Mesenteric fat pad (tissue), 1 donor: ENCODE measurements at regions not wholly inside any gene's neighbourhood (a gene's known extent, or its start where the extent isn't known, plus 50 kb on each side); places are given as distances from the start of the nearest gene placed in this dataset.
"Not testable (repeated sequence)": the region's sequence is repeated elsewhere in the genome, so short reads cannot be mapped to it uniquely, and the experiment has no call there.

ENCODE experiments used
- DNase-seq: peaks from one replicate; pipeline ENCODE4 v3.0.0-alpha.2; 2020; ENCODE audit warnings: low spot score
- donor health status: DM: yes; HTN: yes; CAD: no.

DNA sequence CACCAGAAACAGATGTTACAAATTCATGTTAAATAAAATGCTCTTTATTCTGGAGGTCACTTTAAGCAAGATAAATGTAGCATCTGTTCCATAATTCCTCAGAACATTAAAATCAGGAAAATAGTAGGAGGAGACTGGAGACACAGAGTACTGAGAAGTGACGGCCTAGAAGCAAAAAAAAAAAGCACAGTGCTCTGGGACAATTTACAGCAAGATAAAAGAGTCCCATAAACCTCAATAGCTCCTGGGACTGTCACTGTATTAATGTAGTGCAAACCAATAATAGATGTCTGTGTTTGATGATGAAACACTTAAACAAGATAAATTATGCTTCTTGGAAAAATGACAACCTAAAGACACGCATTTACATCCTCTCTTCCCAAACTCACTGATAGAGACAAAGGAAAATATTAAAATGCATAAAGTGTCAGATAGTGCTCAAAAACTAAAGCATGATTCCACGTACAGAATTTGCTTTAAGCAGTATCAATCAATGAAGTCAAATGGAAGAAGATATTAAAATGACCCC lies 338.8 kb upstream of the REG3G start:
- no peak for DNase-seq

DNA sequence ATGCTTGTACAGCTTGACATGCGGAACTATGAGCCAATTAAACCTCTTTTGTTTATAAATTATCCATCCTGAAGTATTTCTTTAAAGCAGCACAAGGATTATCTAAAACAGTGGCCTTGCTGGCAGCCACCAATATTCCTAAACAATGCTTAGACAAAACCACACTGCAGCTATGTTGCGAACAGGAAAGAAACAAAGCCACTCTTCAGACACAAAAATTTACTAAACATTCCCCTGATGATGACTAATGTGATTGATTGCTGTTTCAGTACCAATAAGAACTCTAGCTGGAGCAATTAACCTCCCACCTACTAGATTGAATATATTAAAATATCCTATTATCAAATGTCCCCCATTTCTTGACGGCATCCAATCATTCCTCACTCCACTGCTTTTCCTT lies 325.8 kb upstream of the REG3G start:
- no peak for DNase-seq

DNA sequence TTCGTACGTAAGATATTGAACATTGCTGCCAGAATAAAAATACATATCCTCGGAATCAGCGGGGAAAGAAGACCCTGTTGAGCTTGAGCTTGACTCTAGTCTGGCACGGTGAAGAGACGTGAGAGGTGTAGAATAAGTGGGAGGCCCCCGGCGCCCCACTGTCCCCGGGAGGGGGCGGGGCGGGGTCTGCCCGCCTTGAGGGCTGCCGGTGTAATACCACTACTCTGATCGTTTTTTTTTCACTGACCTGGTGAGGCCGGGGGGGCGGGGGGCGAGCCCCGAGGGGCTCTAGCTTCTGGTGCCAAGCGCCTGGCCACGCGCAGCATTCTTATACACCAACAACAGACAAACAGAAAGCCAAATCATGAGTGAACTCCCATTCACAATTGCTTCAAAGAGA lies 324.0 kb upstream of the REG3G start:
- no peak for DNase-seq

DNA sequence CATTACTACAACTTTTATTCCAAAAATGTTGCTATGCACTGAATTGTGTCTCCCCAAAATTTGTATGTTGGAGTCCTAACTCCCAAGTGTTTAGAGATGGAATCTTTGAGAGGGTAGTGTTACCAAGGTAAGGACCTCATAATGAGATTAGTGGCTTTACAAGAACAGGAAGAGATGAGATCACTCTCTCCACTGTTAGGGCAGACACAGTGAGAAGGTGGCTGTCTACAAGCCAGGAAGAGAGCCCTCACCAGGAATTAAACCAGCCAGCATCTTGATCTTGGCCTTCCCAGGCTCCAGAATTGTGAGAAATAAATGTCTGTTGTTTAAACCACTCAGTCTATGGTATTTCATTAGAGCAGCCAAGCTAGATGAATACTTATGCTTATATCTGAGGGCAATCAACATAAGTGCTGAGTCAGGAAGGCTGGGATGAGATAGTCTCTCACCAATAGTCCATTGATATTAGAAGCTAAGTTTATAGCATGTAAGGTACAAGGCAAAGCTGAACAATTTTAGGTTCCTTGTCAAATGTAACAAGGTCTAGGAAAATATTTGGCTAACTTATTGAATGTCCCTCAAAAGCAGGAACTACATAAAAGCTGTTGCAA lies 317.6 kb upstream of the REG3G start:
- DNase-seq, result no peak

DNA sequence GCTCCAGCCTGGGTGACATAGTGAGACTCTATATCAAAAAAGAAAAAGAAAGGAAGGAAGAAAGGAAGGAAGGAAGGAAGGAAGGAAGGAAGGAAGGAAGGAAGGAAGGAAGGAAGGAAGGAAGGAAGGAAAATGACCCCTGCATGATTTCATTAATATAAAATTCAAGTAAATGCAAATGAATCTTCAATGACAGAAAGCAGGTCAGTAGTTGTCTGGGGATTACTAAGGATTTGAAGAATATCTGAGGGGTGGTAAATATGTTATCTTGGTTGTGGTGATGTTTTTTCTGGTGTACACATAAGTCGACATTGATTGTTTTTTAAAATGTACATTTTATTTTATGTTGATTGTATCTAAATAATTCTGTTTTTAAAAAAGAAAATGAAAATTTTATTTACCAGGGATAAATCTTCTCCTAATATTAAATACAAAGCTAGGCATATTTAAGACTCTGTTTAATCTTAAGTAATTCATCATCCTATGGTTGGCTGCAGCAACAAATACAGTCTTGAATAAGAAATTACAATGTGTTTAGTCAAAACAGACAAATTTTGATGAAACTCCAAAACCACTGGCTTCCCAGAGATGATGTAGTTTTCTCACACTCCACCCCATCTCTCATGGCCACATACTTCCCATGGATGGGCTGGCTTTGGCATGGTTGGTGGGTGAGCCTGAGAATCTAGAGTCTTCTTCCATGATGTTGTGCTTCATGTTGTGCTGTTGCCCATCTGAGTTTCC lies 314.7 kb upstream of the REG3G start:
- DNase-seq, result no peak

DNA sequence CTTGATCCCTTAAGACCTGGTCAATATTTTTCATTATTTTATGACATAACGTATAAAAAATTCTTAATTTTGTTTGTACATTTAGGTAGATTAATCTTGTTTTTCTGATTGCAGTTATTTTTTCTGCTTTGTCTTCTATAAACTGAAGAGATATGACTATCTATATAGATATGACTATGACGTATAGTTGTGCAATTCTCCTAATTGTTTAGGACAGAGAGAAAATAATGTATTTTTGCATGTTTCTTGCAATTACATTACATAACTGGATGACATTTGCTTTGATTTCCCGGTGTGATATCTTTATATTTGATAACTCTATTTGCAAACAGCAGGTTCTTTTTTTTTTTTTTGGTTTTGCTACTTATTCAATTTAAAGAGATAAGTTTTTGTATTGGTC lies 310.2 kb upstream of the REG3G start:
- no peak for DNase-seq

DNA sequence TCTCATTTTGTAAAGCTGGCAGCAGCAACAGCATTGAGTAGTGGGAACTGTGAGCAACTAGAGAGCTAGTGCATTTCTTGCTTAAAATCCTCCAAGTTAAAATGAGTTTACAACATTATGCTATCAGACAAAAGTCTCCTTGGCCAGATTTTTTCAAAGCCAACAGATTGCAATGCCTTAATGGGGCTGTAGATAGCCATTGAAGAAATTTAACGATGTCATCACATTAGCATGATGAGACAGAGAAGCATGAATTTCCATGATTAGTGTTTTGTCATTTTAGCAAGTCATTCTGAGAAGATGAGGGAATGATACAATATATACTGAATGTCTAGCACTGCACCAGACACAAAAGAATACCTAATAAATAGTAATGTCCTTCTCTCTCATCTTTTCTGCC lies 307.5 kb upstream of the REG3G start:
- DNase-seq, result no peak

DNA sequence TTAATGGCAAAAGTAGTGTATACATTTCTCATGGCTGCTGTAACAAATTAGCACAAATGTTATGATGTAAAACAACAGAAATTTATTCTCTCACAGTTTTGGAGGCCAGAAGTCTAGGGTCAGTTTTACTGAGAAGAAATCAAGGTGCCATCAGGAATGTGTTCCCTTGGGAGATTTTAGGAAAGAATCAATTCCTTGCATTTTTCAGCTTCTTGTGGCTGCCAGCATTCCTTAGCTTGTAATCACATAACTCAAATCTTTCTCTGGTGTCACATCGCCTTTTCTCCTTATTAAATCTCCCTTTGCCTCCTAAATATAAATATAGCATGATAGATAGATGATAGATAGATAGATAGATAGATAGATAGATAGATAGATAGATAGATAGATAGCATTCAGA lies 307.0 kb upstream of the REG3G start:
- DNase-seq, result no peak

DNA sequence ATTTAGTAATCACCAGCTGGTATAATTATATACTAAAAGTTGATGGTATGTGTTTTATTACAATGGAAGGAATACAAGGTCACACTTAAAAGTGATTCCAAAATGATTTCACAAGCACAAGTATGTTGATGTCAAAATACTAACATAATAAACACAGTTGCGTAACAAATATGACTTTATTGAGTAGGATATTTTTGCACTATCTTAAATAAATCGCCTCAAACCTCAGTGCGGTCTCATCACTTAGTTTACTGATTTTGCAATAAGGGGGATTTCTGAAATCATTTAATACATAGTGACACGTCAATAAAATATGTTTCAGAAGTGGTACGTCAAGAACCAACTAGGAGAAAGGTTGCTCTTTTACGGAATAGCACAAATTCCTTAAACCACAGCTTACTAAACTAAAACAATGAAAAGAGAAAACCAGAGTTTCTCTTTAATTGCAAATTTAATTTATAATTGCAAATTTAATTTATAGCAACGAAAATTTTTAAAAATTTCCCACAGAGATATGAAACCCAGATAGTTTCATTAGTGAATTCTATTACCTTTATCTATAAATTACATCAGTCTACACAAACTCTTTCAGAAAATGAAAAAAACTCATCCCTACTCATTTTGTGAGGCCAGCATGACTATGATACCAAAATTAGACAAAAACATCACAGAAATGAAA lies 304.0 kb upstream of the REG3G start:
- no peak for DNase-seq

DNA sequence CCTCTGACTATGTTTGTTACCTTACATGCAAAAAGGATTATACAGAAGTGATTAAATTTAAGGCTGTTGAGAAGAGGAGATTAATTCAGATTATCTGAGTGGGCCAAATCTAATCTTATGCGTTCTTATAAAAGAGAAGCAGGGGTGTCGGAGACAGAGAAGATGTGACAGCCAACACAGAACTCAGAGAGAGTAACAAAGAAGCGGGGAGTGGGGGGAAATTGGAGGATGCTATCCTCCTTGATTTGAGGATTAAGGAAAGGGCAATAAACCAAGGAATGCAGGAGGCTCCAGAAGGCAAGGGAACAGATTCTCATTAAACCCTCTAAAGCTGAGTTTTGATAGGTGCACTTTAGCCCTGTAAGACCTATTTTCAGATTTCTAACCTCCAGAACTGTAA lies 291.3 kb upstream of the REG3G start:
- no peak for DNase-seq

DNA sequence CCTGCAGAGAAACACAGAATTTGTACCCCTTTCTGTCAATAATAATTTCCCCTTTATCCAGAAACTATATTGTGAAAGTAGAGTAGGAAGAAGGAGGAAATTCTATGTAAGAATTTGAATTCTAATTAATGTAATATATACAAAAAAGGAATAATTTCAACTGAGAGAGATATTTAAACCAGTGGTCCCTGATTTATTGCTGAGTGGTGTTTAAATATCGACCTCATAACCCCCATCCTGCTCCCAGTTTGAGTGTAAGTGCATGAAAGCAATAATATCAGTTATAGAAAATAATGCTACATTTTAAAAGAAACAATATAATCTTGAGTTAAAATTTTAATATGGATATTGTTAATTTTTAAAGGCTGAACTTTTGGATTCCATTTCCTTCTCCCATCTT lies 286.2 kb upstream of the REG3G start:
- DNase-seq, result no peak

DNA sequence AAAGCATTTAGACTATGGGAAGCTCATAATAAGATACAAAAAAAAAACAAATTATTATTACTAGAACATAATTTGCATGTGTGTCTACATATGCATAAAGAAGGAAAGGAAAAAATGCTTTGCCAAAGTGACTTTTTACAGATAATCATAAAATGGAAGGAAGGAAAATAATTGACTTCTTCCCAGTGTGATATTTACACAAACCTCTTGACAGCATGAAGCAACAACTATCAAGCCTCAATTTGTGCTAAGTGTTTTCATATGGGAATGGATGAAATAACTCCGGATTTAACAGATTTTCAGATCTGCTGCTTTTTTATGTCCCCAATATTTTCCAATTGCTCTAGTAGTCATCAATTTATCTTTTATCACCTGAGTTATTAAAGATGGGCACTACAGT lies 275.9 kb upstream of the REG3G start:
- no peak for DNase-seq

DNA sequence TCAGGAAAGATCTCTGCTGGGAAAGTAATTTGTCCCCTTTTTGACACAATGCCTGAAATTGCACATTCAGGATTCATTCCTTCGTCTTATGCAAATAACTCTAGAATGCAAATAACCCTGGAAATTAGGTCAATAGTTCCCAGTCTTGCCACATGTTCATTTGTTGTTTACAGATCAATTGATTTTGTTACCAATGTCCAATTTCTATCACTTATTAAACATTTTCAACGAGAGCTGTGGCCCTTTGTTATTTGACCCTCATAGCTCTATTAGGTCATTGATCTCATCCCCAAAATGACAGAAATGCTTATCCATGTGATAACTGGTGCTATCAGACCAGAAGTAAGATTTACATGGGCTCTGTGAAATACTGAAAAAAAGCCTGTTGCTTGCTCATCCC lies 275.3 kb upstream of the REG3G start:
- DNase-seq, result no peak

DNA sequence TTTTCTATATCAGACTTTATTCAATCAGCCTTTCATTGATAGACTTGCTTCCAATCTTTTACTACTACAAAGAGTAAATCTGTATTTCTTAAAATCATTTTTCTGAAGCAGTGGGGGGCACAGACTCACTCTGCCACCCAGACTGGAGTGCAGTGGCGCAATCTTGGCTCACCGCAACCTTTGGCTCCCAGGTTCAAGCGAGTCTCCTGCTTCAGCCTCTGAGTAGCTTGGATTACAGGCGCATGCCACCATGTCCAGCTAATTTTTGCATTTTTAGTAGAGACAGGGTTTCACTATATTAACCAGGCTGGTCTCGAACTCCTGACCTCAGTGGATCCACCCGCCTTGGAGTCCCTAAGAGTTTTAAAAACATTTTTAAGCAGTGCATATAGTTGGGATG lies 270.6 kb upstream of the REG3G start:
- DNase-seq, result no peak

DNA sequence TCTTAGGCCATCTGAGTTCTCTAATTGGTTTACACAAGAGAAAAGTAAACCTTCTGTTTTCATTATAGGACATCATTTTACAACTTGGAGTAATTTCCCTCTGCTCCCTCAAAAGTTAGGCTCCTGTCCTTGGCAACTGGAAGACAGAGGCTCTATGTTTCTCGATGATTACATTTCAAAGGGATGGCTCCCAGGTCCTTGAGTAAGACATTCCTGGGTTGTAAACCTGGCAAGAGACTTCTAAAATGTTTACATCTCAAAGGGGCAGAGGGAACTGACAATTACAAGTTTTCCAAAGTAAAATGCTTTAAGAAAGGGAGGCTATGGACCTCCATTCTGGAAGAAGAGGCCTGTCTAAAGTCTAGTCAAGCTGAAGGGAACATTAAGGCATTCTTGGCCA lies 268.3 kb upstream of the REG3G start:
- DNase-seq, result no peak

DNA sequence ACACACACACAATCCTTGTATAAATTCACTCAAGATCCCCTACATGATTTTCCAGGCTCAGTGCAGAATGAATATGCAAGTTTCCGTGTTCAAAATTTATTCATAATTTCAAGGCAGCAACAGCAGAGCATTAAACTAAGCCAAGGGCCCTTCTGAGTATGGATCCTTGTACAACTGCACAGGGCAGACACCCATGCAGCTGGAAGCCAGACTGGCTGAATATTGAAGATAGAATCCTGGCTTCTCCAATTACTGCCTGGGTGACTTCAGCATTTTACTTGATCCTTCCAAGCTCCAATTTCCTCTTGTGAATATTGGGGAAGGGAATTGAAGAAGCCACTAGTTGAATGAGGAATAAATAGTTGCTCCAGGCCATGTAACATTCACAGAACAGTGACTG lies 267.9 kb upstream of the REG3G start:
- no peak for DNase-seq

DNA sequence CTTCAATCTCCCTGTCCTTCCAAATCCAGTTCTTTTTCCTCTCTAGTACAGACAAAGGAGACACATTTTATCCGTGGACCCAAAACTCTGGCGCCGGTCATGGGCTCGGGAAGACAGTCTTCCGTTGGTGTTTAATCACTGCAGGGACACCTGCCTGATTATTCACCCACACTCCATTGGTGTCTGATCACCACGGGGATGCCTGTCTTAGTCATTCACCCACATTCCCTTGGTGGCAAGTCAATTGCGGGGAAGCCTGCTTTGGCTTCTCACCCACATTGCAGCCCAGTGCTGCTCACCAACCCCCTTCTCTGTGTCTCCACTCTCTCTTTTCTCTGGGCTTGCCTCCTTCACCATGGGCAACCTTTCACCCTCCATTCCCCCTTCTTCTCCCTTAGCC lies 266.7 kb upstream of the REG3G start:
- DNase-seq, result not testable (repeated sequence)

DNA sequence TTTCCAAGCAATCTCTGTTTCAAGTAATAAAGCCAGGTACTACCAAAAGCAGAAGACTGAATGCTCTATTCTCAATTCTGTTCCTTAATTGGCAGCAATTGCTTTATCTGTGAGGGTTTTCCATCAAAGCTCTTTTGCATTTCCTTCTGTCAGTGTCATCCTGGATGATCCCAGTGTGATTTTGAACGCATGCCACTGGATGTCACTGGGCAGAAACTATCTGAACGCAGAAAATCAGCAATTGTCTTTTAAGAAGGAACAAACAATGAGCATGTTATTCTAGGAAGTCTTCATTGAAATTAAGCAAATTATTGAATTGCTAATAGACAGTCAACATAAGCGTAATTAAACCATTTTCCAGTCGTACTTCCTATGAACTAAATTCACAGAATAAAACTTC lies 259.0 kb upstream of the REG3G start:
- DNase-seq, result no peak

DNA sequence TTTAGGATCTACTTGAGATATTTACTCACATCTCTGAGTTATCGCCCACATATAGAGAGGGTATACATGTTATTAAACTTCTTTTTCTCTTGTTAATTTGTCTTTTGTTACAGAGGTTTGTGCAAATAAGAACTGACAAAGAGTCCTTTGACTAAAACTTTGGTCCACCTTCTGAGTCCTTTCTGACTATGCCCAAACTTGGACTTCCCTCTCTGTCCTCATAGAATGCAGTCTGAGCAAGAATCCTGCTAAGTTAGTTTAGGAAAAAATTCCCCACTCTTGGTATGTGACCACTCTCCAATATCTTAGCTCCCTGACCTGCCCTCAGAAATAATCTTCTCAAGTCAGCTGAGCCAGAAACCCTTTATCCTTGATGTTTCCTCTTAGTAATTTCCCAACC lies 257.5 kb upstream of the REG3G start:
- DNase-seq, result no peak

DNA sequence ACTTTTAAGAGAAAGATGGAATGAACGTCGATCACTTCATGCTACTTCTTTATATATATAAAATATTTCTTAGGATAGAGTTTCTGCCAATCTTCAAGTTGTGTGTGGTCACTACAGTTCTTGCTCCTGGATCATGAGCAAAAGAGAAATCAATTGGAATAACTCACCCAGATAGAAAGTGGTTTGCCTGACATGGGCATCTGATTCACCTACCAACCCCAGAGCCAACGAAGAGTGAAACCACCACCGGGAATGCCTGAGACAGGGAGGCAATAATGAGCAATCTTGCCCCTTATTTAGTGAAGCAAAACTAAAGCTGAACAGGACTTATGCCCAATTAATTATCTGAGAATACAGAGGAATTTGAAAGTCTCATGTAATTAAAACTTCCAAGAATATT lies 250.2 kb upstream of the REG3G start:
- DNase-seq, result no peak

DNA sequence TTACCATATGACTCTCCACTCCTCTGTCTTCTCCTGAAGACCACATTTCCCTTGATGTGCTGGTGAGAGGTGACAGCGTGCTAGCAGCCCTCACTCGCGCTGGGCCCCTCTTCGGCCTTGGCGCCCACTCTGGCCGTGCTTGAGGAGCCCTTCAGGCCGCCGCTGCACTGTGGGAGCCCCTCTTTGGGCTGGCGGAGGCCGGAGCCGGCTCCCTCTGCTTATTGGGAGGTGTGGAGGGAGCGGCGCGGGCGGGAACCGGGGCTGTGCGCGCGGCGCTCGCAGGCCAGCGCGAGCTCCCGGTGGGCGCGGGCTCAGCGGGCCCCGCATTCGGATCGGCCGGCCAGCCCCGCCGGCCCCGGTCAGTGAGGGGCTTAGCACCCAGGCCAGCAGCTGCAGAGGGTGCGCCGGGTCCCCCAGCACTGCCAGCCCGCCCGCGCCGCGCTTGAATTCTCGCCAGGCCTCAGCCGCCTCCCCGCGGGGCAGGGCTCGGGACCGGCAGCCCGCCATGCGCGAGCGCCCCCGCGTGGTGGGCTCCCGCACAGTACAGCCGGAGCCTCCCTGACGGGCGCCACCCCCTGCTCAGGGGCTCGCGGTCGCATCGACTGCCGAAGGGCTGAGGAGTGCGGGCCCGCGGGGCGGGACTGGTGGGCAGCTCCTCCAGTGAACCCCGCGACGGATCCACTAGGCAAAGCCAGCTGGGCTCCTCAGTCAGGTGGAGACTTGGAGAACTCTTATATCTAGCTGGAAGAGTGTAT lies 246.6 kb upstream of the REG3G start:
- no peak for DNase-seq

DNA sequence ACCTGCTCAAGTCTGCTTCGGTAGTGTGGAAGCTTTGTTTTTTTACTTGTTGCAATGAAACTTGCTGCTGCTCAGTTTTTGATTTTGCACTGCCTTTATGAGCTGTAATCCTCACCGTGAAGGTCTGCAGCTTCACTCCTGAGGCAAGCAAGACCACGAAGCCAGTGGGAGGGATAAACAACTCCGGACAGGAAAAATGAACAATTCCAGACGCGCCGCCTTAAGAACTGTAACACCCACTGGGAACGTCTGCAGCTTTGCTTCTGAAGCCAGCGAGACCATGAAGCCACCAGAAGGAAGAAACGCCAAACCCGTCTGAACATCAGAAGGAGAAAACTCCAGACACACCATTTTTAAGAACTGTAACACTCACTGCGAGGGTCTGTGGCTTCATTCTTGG lies 245.7 kb upstream of the REG3G start:
- no peak for DNase-seq
